ENCODE measurements at regions not wholly inside any gene's neighbourhood (a gene's known extent, or its start where the extent isn't known, plus 50 kb on each side); places are given as distances from the start of the nearest gene placed in this dataset.

DNA sequence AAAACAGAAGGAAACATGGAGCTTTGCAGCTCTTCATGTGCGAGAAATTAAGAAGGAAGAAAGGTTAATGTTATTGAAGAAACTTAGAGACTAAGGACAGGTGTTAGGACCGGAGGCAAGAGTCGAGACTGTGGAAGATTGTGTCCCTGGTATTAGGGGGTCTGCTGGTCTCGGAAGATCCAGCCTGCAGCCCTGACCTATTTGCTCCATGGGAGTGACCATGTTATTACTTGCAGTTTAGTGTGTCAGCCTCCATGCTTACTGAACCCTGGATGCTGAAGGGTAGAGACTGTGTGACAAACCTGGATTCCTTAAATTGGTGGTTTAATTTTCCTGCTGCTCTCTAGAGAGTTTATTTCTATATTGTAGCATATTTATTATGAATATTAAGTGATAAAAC lies 580.6 kb downstream of the NOVA1 start:
- H3K4me2 ChIP-seq (ENCODE audit: low read length) = no peak overlapping the region
- no peaks in the 10 kb centered on the region for H3K4me1 ChIP-seq (ENCODE audit: control insufficient read depth, low read length)
- no peaks in the 10 kb centered on the region for H3K9me3 ChIP-seq (ENCODE audit: control insufficient read depth, insufficient read depth, low read length)
- no peaks in the 10 kb centered on the region for H4K20me1 ChIP-seq (ENCODE audit: control insufficient read depth, insufficient read depth, low read depth, low read length)
- no peaks in the 10 kb centered on the region for H3K79me2 ChIP-seq (ENCODE audit: control insufficient read depth, low read length)
- no peaks in the 10 kb centered on the region for H3K36me3 ChIP-seq (ENCODE audit: control insufficient read depth, low read length)
- TF ChIP-seq EZH2phosphoT487 (IDR thresholded peaks at IDR 0.05; ENCODE audit: borderline replicate concordance, low read length) = no peak
- TF ChIP-seq, protein P1, sequence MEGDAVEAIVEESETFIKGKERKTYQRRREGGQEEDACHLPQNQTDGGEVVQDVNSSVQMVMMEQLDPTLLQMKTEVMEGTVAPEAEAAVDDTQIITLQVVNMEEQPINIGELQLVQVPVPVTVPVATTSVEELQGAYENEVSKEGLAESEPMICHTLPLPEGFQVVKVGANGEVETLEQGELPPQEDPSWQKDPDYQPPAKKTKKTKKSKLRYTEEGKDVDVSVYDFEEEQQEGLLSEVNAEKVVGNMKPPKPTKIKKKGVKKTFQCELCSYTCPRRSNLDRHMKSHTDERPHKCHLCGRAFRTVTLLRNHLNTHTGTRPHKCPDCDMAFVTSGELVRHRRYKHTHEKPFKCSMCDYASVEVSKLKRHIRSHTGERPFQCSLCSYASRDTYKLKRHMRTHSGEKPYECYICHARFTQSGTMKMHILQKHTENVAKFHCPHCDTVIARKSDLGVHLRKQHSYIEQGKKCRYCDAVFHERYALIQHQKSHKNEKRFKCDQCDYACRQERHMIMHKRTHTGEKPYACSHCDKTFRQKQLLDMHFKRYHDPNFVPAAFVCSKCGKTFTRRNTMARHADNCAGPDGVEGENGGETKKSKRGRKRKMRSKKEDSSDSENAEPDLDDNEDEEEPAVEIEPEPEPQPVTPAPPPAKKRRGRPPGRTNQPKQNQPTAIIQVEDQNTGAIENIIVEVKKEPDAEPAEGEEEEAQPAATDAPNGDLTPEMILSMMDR (IDR thresholded peaks at IDR 0.05; ENCODE audit: low read depth, low read length, poor library complexity, severe bottlenecking) = no peak
- no peaks in the 10 kb centered on the region for H3F3A ChIP-seq (ENCODE audit: control insufficient read depth, insufficient read depth)
- H3K9me2 ChIP-seq (replicated peaks; ENCODE audit: control insufficient read depth, low read length) = no peaks in the 10 kb centered on the region
- no peak overlapping the region for H3K27ac ChIP-seq (ENCODE audit: low read depth, low read length)
- no peak overlapping the region for H3K4me3 ChIP-seq (ENCODE audit: low read length)
- no peaks in the 10 kb centered on the region for H3K27me3 ChIP-seq (ENCODE audit: control insufficient read depth, low read length)

GRCh38 chr14:26008290-26008689 lies 589.5 kb downstream of the NOVA1 start:
- no peak overlapping the region for H3K4me3 ChIP-seq (ENCODE audit: low read length)
- H3K4me1 ChIP-seq (ENCODE audit: control insufficient read depth, low read length) = no peaks in the 10 kb centered on the region
- H3K36me3 ChIP-seq (ENCODE audit: control insufficient read depth, low read length) = no peaks in the 10 kb centered on the region
- H3K4me2 ChIP-seq (ENCODE audit: low read length) = no peak overlapping the region
- no peaks in the 10 kb centered on the region for H3K79me2 ChIP-seq (ENCODE audit: control insufficient read depth, low read length)
- TF ChIP-seq, protein P1 (IDR thresholded peaks at IDR 0.05; ENCODE audit: low read depth, low read length, poor library complexity, severe bottlenecking) = no peak
- TF ChIP-seq EZH2phosphoT487 (IDR thresholded peaks at IDR 0.05; ENCODE audit: borderline replicate concordance, low read length) = no peak
- no peaks in the 10 kb centered on the region for H3F3A ChIP-seq (ENCODE audit: control insufficient read depth, insufficient read depth)
- H3K9me2 ChIP-seq (replicated peaks; ENCODE audit: control insufficient read depth, low read length) = no peaks in the 10 kb centered on the region
- H3K27ac ChIP-seq (ENCODE audit: low read depth, low read length) = no peak overlapping the region
- no peaks in the 10 kb centered on the region for H3K27me3 ChIP-seq (ENCODE audit: control insufficient read depth, low read length)
- peaks cover 8% of the 10 kb centered on the region; the same call in 1 of the 2 replicates for H3K9me3 ChIP-seq (ENCODE audit: control insufficient read depth, insufficient read depth, low read length)
- no peaks in the 10 kb centered on the region for H4K20me1 ChIP-seq (ENCODE audit: control insufficient read depth, insufficient read depth, low read depth, low read length)

DNA sequence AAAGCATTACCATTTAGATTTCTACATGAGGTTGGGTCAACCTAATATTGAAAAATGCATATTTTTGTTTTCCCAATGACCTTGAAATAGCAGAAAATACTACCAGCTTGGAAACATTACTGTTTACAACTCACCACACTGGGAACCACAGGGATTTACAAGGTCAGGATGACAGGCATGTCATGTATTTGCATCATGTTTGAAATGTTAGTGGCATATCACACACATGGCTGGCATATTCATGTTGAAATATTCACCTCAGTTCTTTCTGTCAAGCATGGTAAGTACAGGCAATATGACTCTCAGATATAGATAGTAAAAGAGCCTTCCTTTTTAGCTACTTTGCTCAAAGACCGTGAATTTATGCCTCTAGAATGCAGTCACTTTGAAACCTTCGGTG lies 593.5 kb downstream of the NOVA1 start:
- Histone ChIP-seq H3K4me2 (ENCODE audit: low read length) (no peak overlapping the region), H4K20me1 (ENCODE audit: control insufficient read depth, insufficient read depth, low read depth, low read length) (no peaks in the 10 kb centered on the region), H3K4me1 (ENCODE audit: control insufficient read depth, low read length) (no peaks in the 10 kb centered on the region), H3K9me3 (ENCODE audit: control insufficient read depth, insufficient read depth, low read length) (peaks cover under 1% of the 10 kb centered on the region; the same call in 1 of the 2 replicates), H3K27me3 (ENCODE audit: control insufficient read depth, low read length) (no peaks in the 10 kb centered on the region), H3K27ac (ENCODE audit: low read depth, low read length) (no peak overlapping the region), H3K4me3 (ENCODE audit: low read length) (no peak overlapping the region), H3K9me2 (replicated peaks; ENCODE audit: control insufficient read depth, low read length) (no peaks in the 10 kb centered on the region), H3K36me3 (ENCODE audit: control insufficient read depth, low read length) (no peaks in the 10 kb centered on the region), H3K79me2 (ENCODE audit: control insufficient read depth, low read length) (no peaks in the 10 kb centered on the region), H3F3A (ENCODE audit: control insufficient read depth, insufficient read depth) (no peaks in the 10 kb centered on the region)
- no peak for TF ChIP-seq EZH2phosphoT487 (IDR thresholded peaks at IDR 0.05; ENCODE audit: borderline replicate concordance, low read length)
- TF ChIP-seq, protein P1 (IDR thresholded peaks at IDR 0.05; ENCODE audit: low read depth, low read length, poor library complexity, severe bottlenecking) = no peak

DNA sequence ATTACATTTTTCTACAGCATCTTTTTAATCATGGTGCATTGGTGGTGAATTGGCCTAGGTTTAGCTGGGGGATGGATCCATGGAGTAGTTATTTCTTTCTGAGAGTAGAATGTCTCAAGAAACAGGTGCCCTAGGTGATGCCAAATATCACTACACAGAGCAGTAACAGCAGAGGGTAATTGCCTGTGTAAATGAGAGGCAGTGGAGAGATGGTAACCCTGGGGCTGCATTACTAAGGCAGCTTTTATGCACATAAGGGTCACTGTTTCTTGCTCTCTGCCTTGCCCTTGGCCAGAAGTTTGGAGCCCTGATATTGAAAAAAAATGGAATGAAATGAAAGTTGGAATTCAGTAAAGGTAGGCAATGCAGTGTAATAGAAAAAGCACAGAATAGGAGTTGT lies 604.0 kb downstream of the NOVA1 start:
- H3K4me3 ChIP-seq (ENCODE audit: low read length) = no peak overlapping the region
- H3K9me2 ChIP-seq (replicated peaks; ENCODE audit: control insufficient read depth, low read length) = no peaks in the 10 kb centered on the region
- no peaks in the 10 kb centered on the region for H3K4me1 ChIP-seq (ENCODE audit: control insufficient read depth, low read length)
- H3F3A ChIP-seq (ENCODE audit: control insufficient read depth, insufficient read depth) = no peaks in the 10 kb centered on the region
- no peaks in the 10 kb centered on the region for H3K27me3 ChIP-seq (ENCODE audit: control insufficient read depth, low read length)
- no peaks in the 10 kb centered on the region for H3K79me2 ChIP-seq (ENCODE audit: control insufficient read depth, low read length)
- H4K20me1 ChIP-seq (ENCODE audit: control insufficient read depth, insufficient read depth, low read depth, low read length) = no peaks in the 10 kb centered on the region
- H3K36me3 ChIP-seq (ENCODE audit: control insufficient read depth, low read length) = no peaks in the 10 kb centered on the region
- H3K9me3 ChIP-seq (ENCODE audit: control insufficient read depth, insufficient read depth, low read length) = no peaks in the 10 kb centered on the region
- no peak overlapping the region for H3K27ac ChIP-seq (ENCODE audit: low read depth, low read length)
- TF ChIP-seq, protein P1 (IDR thresholded peaks at IDR 0.05; ENCODE audit: low read depth, low read length, poor library complexity, severe bottlenecking) = no peak
- no peak for TF ChIP-seq EZH2phosphoT487 (IDR thresholded peaks at IDR 0.05; ENCODE audit: borderline replicate concordance, low read length)
- H3K4me2 ChIP-seq (ENCODE audit: low read length) = no peak overlapping the region

All from DOHH2 (cell line).